OCI-LY3 (cell line): ENCODE measurements at regions not wholly inside any gene's neighbourhood (a gene's known extent, or its start where the extent isn't known, plus 50 kb on each side); places are given as distances from the start of the nearest gene placed in this dataset.

Experiments used
- H2AFZ ChIP-seq: fragments of 200-600, 300-600 bp; shearing (Covaris generic); 2 replicates; pipeline ENCODE4 v1.6.0; 2014; ENCODE audit warnings: antibody characterized with exemption, low read depth, low read length
- H3K27ac ChIP-seq: fragments of 200-600, 300-600 bp; sonication (generic); 2 replicates; pipeline ENCODE4 v1.5.1; 2014; ENCODE audit warnings: mild to moderate bottlenecking, low read length, moderate library complexity, mixed read lengths
- H3K27me3 ChIP-seq: fragments of 200-600, 300-600 bp; sonication (generic); 2 replicates; pipeline ENCODE4 v1.6.1; 2014; ENCODE audit warnings: low read depth, low read length, mixed read lengths
- H3K36me3 ChIP-seq: fragments of 200-600, 300-600 bp; sonication (generic); replicated peaks from 2 replicates; pipeline ENCODE3; 2014; ENCODE audit warnings: low read depth, low read length, mixed read lengths
- H3K4me1 ChIP-seq: fragments of 300-600, 200-600 bp; sonication (generic); 2 replicates; pipeline ENCODE4 v1.6.1; 2014; ENCODE audit warnings: low read length, mixed read lengths
- H3K4me2 ChIP-seq: fragments of 200-600, 300-600 bp; sonication (generic); 2 replicates; pipeline ENCODE4 v1.6.1; 2014; ENCODE audit warnings: low read length, mixed read lengths
- H3K4me3 ChIP-seq: fragments of 300-600, 200-600 bp; sonication (generic); 2 replicates; pipeline ENCODE4 v1.5.1; 2014; ENCODE audit warnings: antibody characterized with exemption, mild to moderate bottlenecking, low read length, moderate library complexity
- H3K79me2 ChIP-seq: fragments of 300-600, 200-600 bp; shearing (Covaris generic); 2 replicates; pipeline ENCODE4 v1.6.1; 2014; ENCODE audit warnings: mild to moderate bottlenecking, low read length, mixed read lengths
- H3K9ac ChIP-seq: fragments of 300-600, 200-600 bp; shearing (Covaris generic); 2 replicates; pipeline ENCODE4 v1.6.0; 2014; ENCODE audit warnings: mild to moderate bottlenecking, low read length, moderate library complexity
- H3K9me3 ChIP-seq: fragments of 200-600, 300-600 bp; shearing (Covaris generic); 2 replicates; pipeline ENCODE4 v1.6.1; 2014; ENCODE audit warnings: low read length, mixed read lengths; ENCODE audit not compliant: insufficient read depth
- H4K20me1 ChIP-seq: fragments of 200-600, 300-600 bp; sonication (generic); 2 replicates; pipeline ENCODE4 v1.6.1; 2016; ENCODE audit warnings: low read length, mixed read lengths; ENCODE audit not compliant: insufficient read depth
- CTCF ChIP-seq: fragments of 200-600, 300-600 bp; sonication (generic); IDR thresholded peaks from 2 replicates; pipeline ENCODE4 v1.5.1; 2014; ENCODE audit warnings: antibody characterized with exemption, low read length, low read depth
- EZH2phosphoT487 ChIP-seq: fragments of 200-600 bp; shearing (Covaris generic); IDR thresholded peaks from 2 replicates; pipeline ENCODE4 v1.6.1; 2018; ENCODE audit warnings: antibody characterized with exemption, mixed run types, low read depth

GRCh38 chr16:82341146-82341669, 171.2 kb upstream of the MPHOSPH6 start:
- Histone ChIP-seq H3K9ac (no peak overlapping the region), H4K20me1 (no peaks in the 10 kb centered on the region), H3K27me3 (peaks cover 13% of the 10 kb centered on the region; the same call in 1 of the 2 replicates), H3K79me2 (no peaks in the 10 kb centered on the region), H3K4me1 (no peaks in the 10 kb centered on the region), H3K4me3 (no peak overlapping the region), H3K4me2 (no peak overlapping the region), H3K36me3 (no peaks in the 10 kb centered on the region), H3K9me3 (no peaks in the 10 kb centered on the region), H3K27ac (no peak overlapping the region), H2AFZ (no peak overlapping the region)
- no peak for TF ChIP-seq EZH2phosphoT487
- no peak for TF ChIP-seq CTCF

DNA sequence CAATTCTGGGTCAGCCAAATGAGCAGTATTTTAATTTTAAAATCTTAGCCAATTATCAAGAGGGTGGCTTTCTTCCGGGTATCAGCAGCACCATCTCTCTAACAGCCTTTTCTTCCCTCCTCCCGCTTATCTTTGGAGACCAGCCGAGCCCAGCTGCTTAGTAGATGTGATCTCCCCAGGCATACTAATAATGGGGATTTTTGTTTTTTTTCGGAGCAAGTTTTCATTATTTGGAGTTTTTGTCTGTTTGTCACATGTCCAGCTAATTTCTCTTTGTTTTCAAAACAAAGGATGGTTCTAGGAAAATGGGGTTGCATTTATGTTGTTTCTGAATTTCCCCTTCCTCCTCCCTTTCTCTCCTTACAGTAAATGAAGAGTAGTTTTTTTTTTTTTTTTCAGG, 170.5 kb upstream of the MPHOSPH6 start:
- no peak overlapping the region for H3K27ac ChIP-seq
- no peaks in the 10 kb centered on the region for H3K4me1 ChIP-seq
- H4K20me1 ChIP-seq, result no peaks in the 10 kb centered on the region
- no peaks in the 10 kb centered on the region for H3K79me2 ChIP-seq
- H3K9me3 ChIP-seq, result no peaks in the 10 kb centered on the region
- peaks cover 13% of the 10 kb centered on the region; the same call in 1 of the 2 replicates for H3K27me3 ChIP-seq
- H3K4me2 ChIP-seq, result no peak overlapping the region
- no peak overlapping the region for H3K4me3 ChIP-seq
- H3K9ac ChIP-seq, result no peak overlapping the region
- H2AFZ ChIP-seq, result no peak overlapping the region
- H3K36me3 ChIP-seq, result no peaks in the 10 kb centered on the region
- TF ChIP-seq EZH2phosphoT487, result no peak
- no peak for TF ChIP-seq CTCF

DNA sequence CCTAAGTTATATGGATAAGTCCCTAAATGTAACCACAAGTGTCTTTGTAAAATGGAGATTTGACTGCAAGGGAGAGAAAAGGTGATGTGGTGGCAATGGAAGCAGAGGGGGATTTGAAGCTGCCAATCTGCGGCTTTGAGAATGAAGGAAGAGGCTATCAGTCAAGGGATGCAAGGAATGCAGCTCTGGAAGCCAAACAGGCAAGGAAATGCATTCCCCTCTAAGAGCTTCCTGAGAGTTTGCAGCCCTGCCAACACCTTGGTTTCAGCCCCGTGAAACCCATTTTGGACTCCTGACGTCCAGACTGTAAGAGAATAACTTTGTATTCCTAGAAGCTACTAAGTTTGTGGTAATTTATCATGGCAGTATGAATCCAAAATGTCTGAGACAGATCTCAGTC, 167.3 kb upstream of the MPHOSPH6 start:
- Histone ChIP-seq H3K27me3 (peaks cover 12% of the 10 kb centered on the region; the same call in 1 of the 2 replicates), H3K9me3 (no peaks in the 10 kb centered on the region), H3K9ac (no peak overlapping the region), H3K27ac (no peak overlapping the region), H3K36me3 (no peaks in the 10 kb centered on the region), H3K4me3 (no peak overlapping the region), H2AFZ (no peak overlapping the region), H3K79me2 (no peaks in the 10 kb centered on the region), H4K20me1 (no peaks in the 10 kb centered on the region), H3K4me1 (no peaks in the 10 kb centered on the region), H3K4me2 (no peak overlapping the region)
- no peak for TF ChIP-seq CTCF
- TF ChIP-seq EZH2phosphoT487, result no peak

- no peak overlapping the region for H2AFZ ChIP-seq
These were observed 162.1 kb upstream of the MPHOSPH6 start for GRCh38 chr16:82331974-82332750.

More at GRCh38 chr16:82331974-82332750, 162.1 kb upstream of the MPHOSPH6 start:
- H3K36me3 ChIP-seq, result no peaks in the 10 kb centered on the region
- H3K4me3 ChIP-seq, result no peak overlapping the region
- H3K9ac ChIP-seq, result no peak overlapping the region
- H3K4me2 ChIP-seq, result no peak overlapping the region
- H3K4me1 ChIP-seq, result no peaks in the 10 kb centered on the region
- TF ChIP-seq CTCF (no peak), EZH2phosphoT487 (no peak)
- no peaks in the 10 kb centered on the region for H3K79me2 ChIP-seq
- H3K27me3 ChIP-seq, result peaks cover 5% of the 10 kb centered on the region; the same call in 1 of the 2 replicates
- no peaks in the 10 kb centered on the region for H4K20me1 ChIP-seq
- H3K27ac ChIP-seq, result no peak overlapping the region
- no peaks in the 10 kb centered on the region for H3K9me3 ChIP-seq
